ENCODE measurements at regions not wholly inside any gene's neighbourhood (a gene's known extent, or its start where the extent isn't known, plus 50 kb on each side); places are given as distances from the start of the nearest gene placed in this dataset.
"Not testable (repeated sequence)": the region's sequence is repeated elsewhere in the genome, so short reads cannot be mapped to it uniquely, and the experiment has no call there.

DNA sequence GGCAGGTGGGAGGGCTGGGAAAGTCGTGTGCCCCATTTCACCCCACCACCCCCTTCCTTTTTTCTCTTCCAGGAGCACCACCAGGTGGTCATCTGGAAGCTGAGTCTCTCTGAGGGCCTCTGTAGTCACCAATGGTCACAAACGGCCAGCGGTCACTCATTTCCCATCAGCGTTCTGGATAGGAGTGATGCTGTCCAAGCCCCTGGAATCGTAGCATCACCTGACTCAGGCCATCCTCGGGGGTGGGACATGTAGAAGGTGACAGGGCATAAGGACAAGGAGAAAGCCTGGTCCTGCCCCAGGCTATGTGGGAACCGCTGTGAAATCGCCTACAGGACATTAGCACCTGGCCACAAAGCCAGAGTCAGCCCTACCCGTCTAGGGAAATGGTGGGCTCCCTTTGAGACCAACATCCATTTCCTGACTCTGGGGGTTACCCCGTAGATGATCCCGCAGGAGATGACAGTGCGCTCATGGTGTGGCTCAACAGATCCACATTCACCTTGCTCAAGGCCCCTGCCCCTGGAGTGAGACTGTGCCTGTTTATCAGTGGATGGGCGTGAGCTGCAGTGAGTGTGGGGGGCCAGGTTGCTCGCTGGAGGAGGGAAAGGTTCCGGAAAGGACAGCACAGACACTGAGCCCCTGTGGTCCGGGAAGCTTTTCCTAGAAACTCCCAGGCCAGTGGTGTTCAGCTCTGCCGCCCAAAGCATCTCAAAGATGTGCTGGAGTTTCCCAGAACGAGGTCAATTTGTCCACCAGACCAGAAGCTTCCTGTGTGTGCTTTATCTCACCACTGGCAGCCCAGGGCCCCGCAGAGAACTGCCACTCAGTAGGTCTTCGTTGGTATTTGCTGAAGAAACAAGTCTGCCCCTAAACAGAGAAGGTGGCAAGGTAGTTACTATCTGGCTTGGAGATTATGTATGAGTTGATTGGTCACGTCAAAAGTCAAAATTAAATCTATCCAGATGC, 61.1 kb upstream of the UNC5A start:
- no peak for DNase-seq

GRCh38 chr5:176750144-176750543, 60.2 kb upstream of the UNC5A start:
- DNase-seq, result no peak

DNA sequence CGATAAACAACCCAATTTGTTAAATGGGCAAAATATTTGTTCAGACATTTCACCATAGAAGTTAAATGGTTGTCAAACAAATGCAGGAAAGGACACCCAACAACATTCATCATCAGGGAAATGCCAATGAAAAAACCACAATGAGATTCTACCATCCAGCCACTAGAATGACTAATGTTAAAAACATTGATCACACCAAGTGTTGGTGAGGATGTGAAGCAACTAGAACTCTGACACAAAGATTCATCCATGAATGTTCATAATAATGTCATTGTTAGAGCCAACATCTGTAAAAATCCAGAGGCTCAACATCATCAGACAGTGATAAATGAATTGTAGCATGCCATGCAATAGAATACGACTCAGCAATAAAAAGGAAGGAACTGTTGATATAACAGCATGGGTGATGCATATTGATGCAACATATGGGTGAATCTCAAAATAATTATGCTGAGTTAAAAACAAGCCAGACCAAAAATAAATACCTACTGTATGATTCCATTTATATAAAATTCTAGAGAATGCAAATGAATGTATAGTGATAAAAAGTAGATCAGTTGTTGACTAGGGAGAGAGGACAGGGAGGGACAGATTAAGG, 55.9 kb upstream of the UNC5A start:
- no peak for DNase-seq

DNA sequence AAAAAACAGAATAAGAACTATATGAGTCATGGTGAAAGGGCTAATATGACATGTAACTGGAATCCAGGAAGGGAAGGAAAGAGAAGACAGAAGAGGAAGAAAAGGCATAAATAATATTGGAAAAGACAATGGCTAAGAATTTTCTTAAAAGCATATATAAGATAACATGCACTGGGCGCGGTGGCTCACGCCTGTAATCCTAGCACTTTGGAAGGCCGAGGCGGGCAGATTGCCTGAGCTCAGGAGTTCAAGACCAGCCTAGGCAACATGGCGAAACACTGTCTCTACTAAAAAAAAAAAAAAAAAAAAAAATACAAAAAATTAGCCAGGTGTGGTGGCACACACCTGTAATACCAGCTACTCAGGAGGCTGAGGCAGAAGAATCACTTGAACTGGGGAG, 54.8 kb upstream of the UNC5A start:
- DNase-seq, result not testable (repeated sequence)

- DNase-seq, result not testable (repeated sequence)
These were observed 52.8 kb upstream of the UNC5A start for GRCh38 chr5:176757569-176757968.

Data from GOT3 (cell line).